ENCODE measurements at regions not wholly inside any gene's neighbourhood (a gene's known extent, or its start where the extent isn't known, plus 50 kb on each side); places are given as distances from the start of the nearest gene placed in this dataset.
A peak's percentile ranks its signal among the peaks of the same experiment; 100 is the strongest.
"Not testable (repeated sequence)": the region's sequence is repeated elsewhere in the genome, so short reads cannot be mapped to it uniquely, and the experiment has no call there.

DNA sequence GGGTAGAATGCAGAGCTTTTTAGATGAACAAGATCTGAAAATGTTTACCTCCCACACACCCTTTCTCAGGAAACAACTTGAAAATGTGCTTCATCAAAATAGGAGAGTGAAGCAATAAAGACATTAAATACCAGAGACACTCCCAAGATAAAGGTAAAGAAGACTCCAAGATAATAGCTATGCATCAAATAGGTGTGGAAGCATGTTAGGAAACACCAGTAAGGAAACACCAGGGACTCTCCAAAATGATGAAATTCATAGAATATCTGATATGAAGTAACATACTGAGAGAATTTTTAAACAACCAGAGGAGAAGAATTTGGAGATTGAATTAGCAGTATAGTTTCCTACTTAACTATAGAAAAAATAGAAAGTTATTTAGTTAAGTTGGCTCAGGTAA lies 57.0 kb downstream of the OR10A6 start:
- intact Hi-C loops (cut with DNase I), result no loop called here
- no peak for DNase-seq

DNA sequence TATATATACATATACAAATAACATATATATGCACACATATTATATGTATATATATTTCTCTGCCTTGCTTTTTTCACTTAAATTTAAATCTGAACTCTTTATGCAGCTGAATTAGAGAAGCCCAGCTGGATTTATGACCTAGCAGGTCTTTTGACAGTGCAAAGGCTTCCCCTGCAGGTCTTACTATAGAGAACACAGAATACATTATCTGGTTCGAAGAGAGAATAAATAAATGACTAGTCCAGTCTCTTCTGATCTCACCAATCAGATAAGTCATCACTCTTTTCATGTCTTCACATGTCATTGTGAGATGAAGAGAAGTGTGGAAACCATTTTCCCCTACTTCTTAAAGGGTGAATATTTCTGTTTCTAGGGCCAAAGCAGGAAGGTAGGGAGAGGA lies 58.2 kb downstream of the OR10A6 start:
- intact Hi-C loops (cut with DNase I), result no loop called here

DNA sequence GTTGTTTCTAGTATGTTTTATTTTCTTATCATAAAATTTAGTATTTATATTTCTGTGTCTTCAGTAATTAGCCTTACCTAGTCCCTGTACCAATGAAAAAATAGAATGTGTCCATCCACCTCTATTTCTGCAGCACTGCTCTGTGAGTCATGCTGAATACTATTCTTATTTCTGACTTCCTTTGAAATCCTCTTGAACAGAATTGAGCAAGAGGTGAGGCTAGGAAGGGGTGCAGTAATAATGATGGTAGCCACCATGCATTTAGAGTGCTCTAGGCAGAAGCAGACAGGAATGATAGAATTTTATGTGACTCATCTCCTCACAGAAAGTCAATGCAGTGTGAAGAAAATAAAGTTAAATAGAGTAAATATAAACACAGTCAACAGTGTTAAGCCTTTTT lies 60.0 kb downstream of the OR10A6 start:
- intact Hi-C loops (cut with DNase I), result no loop called here

More for the DNA sequence above, 58.2 kb downstream of the OR10A6 start:
- DNase-seq, result no peak

DNA sequence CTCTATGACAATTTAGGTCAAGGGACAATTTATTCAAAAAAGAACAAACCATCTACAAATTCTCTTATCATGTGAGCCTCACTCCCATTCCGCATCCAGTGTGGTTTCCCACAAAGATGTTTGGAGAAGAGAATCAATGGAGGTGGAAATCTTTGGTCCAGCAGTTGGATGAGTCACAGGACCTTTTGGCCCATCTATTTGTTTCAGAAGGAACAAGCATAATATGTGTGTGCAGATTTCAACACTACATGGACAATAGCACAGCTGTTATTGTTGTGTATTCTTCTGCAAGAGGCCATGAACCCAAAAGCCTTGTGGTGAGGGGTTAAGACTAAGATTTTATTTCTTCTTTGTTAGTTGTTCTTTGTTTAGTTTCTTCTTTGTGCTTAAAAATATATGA lies 61.6 kb downstream of the OR10A6 start:
- intact Hi-C loops (cut with DNase I), result no loop called here
- DNase-seq, result no peak

More for the DNA sequence above, 60.0 kb downstream of the OR10A6 start:
- DNase-seq, result no peak

DNA sequence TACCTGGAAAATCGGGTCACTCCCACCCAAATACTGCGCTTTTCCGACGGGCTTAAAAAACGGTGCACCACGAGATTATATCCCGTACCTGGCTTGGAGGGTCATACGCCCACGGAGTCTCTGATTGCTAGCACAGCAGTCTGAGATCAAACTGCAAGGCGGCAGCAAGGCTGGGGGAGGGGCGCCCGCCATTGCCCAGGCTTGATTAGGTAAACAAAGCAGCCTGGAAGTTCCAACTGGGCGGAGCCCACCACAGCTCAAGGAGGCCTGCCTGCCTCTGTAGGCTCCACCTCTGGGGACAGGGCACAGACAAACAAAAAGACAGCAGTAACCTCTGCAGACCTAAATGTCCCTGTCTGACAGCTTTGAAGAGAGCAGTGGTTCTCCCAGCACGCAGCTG lies 64.5 kb upstream of the OR5P2 start:
- intact Hi-C loops (cut with DNase I); DNase-seq: not testable (repeated sequence)

DNA sequence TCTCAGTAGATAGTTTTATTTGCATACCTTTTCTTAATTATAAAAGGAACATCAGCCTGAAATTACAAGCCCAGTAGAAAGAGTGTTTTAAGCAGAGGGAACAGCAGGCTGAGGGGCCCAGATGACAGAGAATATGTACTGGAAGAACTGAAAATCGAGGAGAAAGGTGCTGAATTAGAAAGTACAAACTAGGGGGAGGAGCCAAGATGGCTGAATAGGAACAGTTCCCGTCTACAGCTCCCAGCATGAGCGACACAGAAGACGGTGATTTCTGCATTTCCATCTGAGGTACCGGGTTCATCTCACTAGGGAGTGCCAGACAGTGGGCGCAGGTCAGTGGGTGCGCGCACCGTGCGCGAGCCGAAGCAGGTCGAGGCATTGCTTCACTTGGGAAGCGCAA lies 64.1 kb upstream of the OR5P2 start:
- peak in 1 of 10 donors; percentile 37 for DNase-seq
- intact Hi-C loops (cut with DNase I), result not testable (repeated sequence)

DNA sequence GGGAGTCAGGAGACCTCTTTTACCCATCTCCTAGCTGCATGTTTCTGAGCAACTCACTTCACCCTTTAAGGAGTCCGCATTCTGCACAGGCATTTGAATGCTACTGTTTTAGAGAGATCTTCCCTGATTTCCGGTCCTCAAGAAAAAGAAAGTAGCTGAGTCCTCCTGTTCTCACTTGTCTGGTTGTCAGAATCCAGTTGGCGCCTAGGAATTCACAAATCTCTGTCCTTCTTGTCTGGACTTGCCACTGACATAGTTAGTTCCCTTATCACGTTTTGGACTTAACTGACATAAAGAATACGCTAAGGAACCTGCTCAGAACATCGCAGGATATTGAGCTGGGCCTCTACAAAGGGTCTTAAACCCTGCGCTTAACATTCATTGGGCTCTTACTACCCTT lies 61.3 kb upstream of the OR5P2 start:
- no peak for DNase-seq
- intact Hi-C loops (cut with DNase I), result no loop called here

DNA sequence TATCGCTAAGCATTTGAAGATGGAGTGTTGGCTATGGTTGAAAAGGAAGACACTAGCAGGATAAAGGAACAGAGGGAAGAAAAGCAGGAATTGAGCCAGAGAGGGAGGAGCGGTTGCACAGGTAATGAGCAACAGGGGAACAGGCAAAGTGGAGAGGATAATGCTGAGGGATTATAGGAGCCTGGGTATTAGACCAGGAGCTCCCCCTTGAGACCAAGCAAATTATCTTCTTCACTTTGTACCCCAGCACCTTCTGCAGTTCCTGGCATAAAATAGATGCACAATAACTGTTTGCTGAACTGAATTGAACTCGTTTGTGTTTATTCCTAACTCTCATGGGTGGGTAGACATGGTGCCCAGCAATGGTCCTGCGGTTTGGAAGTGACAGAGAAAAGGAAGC lies 54.6 kb upstream of the OR5P2 start:
- no peak for DNase-seq
- intact Hi-C loops (cut with DNase I), result no loop called here

DNA sequence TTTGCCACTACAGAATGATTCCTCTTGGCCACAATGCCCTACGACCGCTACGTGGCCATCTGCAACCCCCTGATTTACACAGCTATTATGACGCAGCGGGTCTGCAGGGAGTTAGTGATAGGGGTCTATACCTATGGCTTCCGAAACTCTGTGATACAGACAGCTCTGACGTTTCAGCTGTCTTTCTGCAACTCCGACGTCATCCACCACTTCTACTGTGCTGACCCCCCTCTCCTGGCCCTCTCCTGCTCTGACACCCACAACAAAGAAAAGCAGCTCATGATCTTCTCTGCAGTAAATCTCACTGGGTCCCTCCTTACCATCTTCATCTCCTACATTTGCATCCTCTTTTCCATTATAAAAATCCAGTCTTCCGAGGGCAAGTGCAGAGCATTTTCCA lies 52.3 kb upstream of the OR5P2 start:
- DNase-seq, result no peak
- intact Hi-C loops (cut with DNase I), result no loop called here

Data from posterior cingulate gyrus (tissue), 11 donors.